Smooth muscle cell of the brain vasculature (primary cell): ENCODE measurements at regions not wholly inside any gene's neighbourhood (a gene's known extent, or its start where the extent isn't known, plus 50 kb on each side); places are given as distances from the start of the nearest gene placed in this dataset.
"Not testable (repeated sequence)": the region's sequence is repeated elsewhere in the genome, so short reads cannot be mapped to it uniquely, and the experiment has no call there.

Source experiments
- DNase-seq: peaks from one replicate; pipeline ENCODE4 v3.0.0-alpha.2; 2012; ENCODE audit warnings: low read depth, low spot score

GRCh38 chr4:144366425-144366824 is 225.9 kb upstream of the GYPA start:
- DNase-seq: no peak

- DNase-seq: no peak
These were observed 231.0 kb upstream of the GYPA start for GRCh38 chr4:144371485-144371884.

- no peak for DNase-seq
These were observed 233.5 kb upstream of the GYPA start for GRCh38 chr4:144374065-144374464.

GRCh38 chr4:144376866-144377265 is 236.3 kb upstream of the GYPA start:
- no peak for DNase-seq

- DNase-seq: no peak
These were observed 243.9 kb upstream of the GYPA start for GRCh38 chr4:144384408-144384807.

- DNase-seq: peak; percentile 90
These were observed 246.0 kb upstream of the HHIP start for GRCh38 chr4:144399927-144400326.

GRCh38 chr4:144402176-144402575 is 243.8 kb upstream of the HHIP start:
- DNase-seq: no peak

GRCh38 chr4:144402999-144403398 is 243.0 kb upstream of the HHIP start:
- DNase-seq: no peak

GRCh38 chr4:144403893-144404292 is 242.1 kb upstream of the HHIP start:
- no peak for DNase-seq

GRCh38 chr4:144409525-144409924 is 236.4 kb upstream of the HHIP start:
- no peak for DNase-seq

GRCh38 chr4:144410230-144410783 is 235.6 kb upstream of the HHIP start:
- DNase-seq: no peak

GRCh38 chr4:144411119-144411518 is 234.8 kb upstream of the HHIP start:
- no peak for DNase-seq

- no peak for DNase-seq
These were observed 234.3 kb upstream of the HHIP start for GRCh38 chr4:144411700-144412099.

- DNase-seq: no peak
These were observed 224.9 kb upstream of the HHIP start for GRCh38 chr4:144421056-144421455.

- DNase-seq: no peak
These were observed 224.0 kb upstream of the HHIP start for GRCh38 chr4:144421839-144422565.

GRCh38 chr4:144423930-144424329 is 222.0 kb upstream of the HHIP start:
- no peak for DNase-seq

- DNase-seq: not testable (repeated sequence)
These were observed 219.9 kb upstream of the HHIP start for GRCh38 chr4:144426023-144426422.

- no peak for DNase-seq
These were observed 203.2 kb upstream of the HHIP start for GRCh38 chr4:144442713-144443112.

- no peak for DNase-seq
These were observed 196.3 kb upstream of the HHIP start for GRCh38 chr4:144449611-144450010.

GRCh38 chr4:144450526-144450925 is 195.4 kb upstream of the HHIP start:
- no peak for DNase-seq

- DNase-seq: no peak
These were observed 194.0 kb upstream of the HHIP start for GRCh38 chr4:144451766-144452450.

- DNase-seq: no peak
These were observed 189.8 kb upstream of the HHIP start for GRCh38 chr4:144456196-144456595.

- DNase-seq: no peak
These were observed 184.1 kb upstream of the HHIP start for GRCh38 chr4:144461906-144462305.
